A673 (cell line): ENCODE measurements at regions not wholly inside any gene's neighbourhood (a gene's known extent, or its start where the extent isn't known, plus 50 kb on each side); places are given as distances from the start of the nearest gene placed in this dataset.

ENCODE experiments used
- BruUV-seq: library from RNA; stranded (reverse); fragments of 400-500 nt; replicated peaks from 2 replicates; lab custom pipeline; 2021; lab: Mats Ljungman, UMichigan
- CTCF ChIA-PET: fragments of 300-600 bp; sonication (Branson Sonifier 250); formaldehyde crosslinking; loops from one replicate; lab custom pipeline; 2022; ENCODE audit warnings: antibody characterized with exemption; lab: Charles Lee
- POLR2A ChIA-PET: fragments of 300-600 bp; sonication (Branson Sonifier 250); formaldehyde crosslinking; loops from one replicate; lab custom pipeline; 2022; ENCODE audit warnings: antibody characterized with exemption; ENCODE audit not compliant: low non-redundant PET; lab: Charles Lee
- DNase-seq: peaks from one replicate; pipeline ENCODE4 v3.0.0-alpha.2; 2015; ENCODE audit warnings: low spot score
- H3K27ac ChIP-seq: fragments of 200-600 bp; sonication (generic); 2 replicates; pipeline ENCODE4 v1.5.1; 2016; ENCODE audit warnings: mixed run types, low read depth, mild to moderate bottlenecking, mixed read lengths, antibody characterized with exemption, low read length; ENCODE audit not compliant: poor library complexity, severe bottlenecking
- H3K27me3 ChIP-seq: fragments of 200-600 bp; sonication (generic); replicated peaks from 2 replicates; pipeline ENCODE4 v1.6.1; 2017; ENCODE audit warnings: mixed run types, low read depth, mild to moderate bottlenecking, mixed read lengths, antibody characterized with exemption, low read length; ENCODE audit not compliant: insufficient read depth, poor library complexity
- H3K36me3 ChIP-seq: fragments of 200-600 bp; sonication (generic); 2 replicates; pipeline ENCODE4 v1.6.1; 2016; ENCODE audit warnings: mixed run types, mild to moderate bottlenecking, mixed read lengths, antibody characterized with exemption, low read length; ENCODE audit not compliant: insufficient read depth, poor library complexity, severe bottlenecking
- H3K4me1 ChIP-seq: fragments of 200-600 bp; sonication (generic); 2 replicates; pipeline ENCODE4 v1.6.1; 2017; ENCODE audit warnings: mixed run types, mild to moderate bottlenecking, mixed read lengths, antibody characterized with exemption, low read length; ENCODE audit not compliant: insufficient read depth, poor library complexity, severe bottlenecking
- H3K4me3 ChIP-seq: fragments of 200-600 bp; sonication (generic); 2 replicates; pipeline ENCODE4 v1.5.1; 2016; ENCODE audit warnings: low read depth, mixed run types, mild to moderate bottlenecking, mixed read lengths, low read length; ENCODE audit not compliant: poor library complexity, severe bottlenecking
- H3K9me3 ChIP-seq: fragments of 200-600 bp; sonication (generic); 2 replicates; pipeline ENCODE4 v1.6.1; 2016; ENCODE audit warnings: mixed run types, low read depth, mild to moderate bottlenecking, mixed read lengths, antibody characterized with exemption, low read length; ENCODE audit not compliant: poor library complexity, severe bottlenecking
- CTCF ChIP-seq: fragments of 300-800, 200-600 bp; sonication (generic); conservative IDR thresholded peaks from 2 replicates; pipeline ENCODE4 v1.5.1; 2017; ENCODE audit warnings: low read depth, mild to moderate bottlenecking, antibody characterized with exemption, low read length, moderate library complexity, mixed read lengths
- EZH2 ChIP-seq: fragments of 200-600 bp; sonication (generic); IDR thresholded peaks from 2 replicates; pipeline ENCODE4 v1.6.1; 2017; ENCODE audit warnings: borderline replicate concordance, low read depth, mild to moderate bottlenecking, mixed read lengths, antibody characterized with exemption, low read length; ENCODE audit not compliant: poor library complexity, severe bottlenecking
- intact Hi-C: fragments of 100-400 bp; cut with micrococcal nuclease; formaldehyde crosslinking; loops from one replicate; pipeline ENCODE4 v1.10.0; 2022; ENCODE audit not compliant: unreplicated experiment

- intact Hi-C loops: no loop called here
- H3K4me1 ChIP-seq: peaks cover under 1% of the 10 kb centered on the region
- peaks cover 29% of the 10 kb centered on the region for H3K27me3 ChIP-seq
- H3K4me3 ChIP-seq: no peak overlapping the region
- no TSS peak for BruUV-seq
- no peak for DNase-seq
- CTCF ChIA-PET: no interaction called here
- H3K9me3 ChIP-seq: no peaks in the 10 kb centered on the region
- no peak overlapping the region for H3K27ac ChIP-seq
- H3K36me3 ChIP-seq: no peaks in the 10 kb centered on the region
- TF ChIP-seq CTCF (no peak), EZH2 (no peak)
- POLR2A ChIA-PET: no interaction called here
Observed at GRCh38 chr22:48244388-48245195, 1482.1 kb downstream of the TBC1D22A start.

GRCh38 chr22:48242461-48242864 is 1480.0 kb downstream of the TBC1D22A start:
- no TSS peak for BruUV-seq
- Histone ChIP-seq H3K36me3 (no peaks in the 10 kb centered on the region), H3K4me3 (no peak overlapping the region), H3K27ac (no peak overlapping the region), H3K4me1 (no peaks in the 10 kb centered on the region), H3K27me3 (peaks cover 19% of the 10 kb centered on the region), H3K9me3 (no peaks in the 10 kb centered on the region)
- TF ChIP-seq EZH2 (no peak), CTCF (no peak)
- intact Hi-C loops: no loop called here
- no peak for DNase-seq
- ChIA-PET POLR2A (no interaction called here), CTCF (no interaction called here)

- H3K4me1 ChIP-seq: no peaks in the 10 kb centered on the region
- POLR2A ChIA-PET: no interaction called here
- H3K4me3 ChIP-seq: no peak overlapping the region
- no peak overlapping the region for H3K27ac ChIP-seq
- intact Hi-C loops: no loop called here
- H3K9me3 ChIP-seq: no peaks in the 10 kb centered on the region
- no peak for TF ChIP-seq CTCF
- TF ChIP-seq EZH2: no peak
- no peaks in the 10 kb centered on the region for H3K36me3 ChIP-seq
- DNase-seq: no peak
- no TSS peak for BruUV-seq
- CTCF ChIA-PET: no interaction called here
- H3K27me3 ChIP-seq: peaks cover 17% of the 10 kb centered on the region
Observed at GRCh38 chr22:48241658-48242057, 1479.2 kb downstream of the TBC1D22A start.
